Prostate gland (tissue), 2 donors: ENCODE measurements at regions not wholly inside any gene's neighbourhood (a gene's known extent, or its start where the extent isn't known, plus 50 kb on each side); places are given as distances from the start of the nearest gene placed in this dataset.

ENCODE experiments used
- POLR2A ChIP-seq: fragments of 450-650 bp; IDR thresholded peaks from one replicate; pipeline ENCODE4 v1.6.1; 2016; ENCODE audit warnings: antibody characterized with exemption, mild to moderate bottlenecking
- POLR2AphosphoS5 ChIP-seq: sonication (generic); formaldehyde crosslinking; IDR thresholded peaks from one replicate; pipeline ENCODE4 v1.6.1; 2017; ENCODE audit warnings: antibody characterized with exemption
- TF ChIP-seq, protein P1 (sequence below), 4 experiments: fragments of 200-600 bp in 2 of 4; fragments of 450-650 bp in 2 of 4; sonication (generic) in 2 of 4; IDR thresholded peaks; 1 replicate in 3 of 4; 2 replicates in 1 of 4; pipeline ENCODE4 v1.5.1; 2016 to 2019; ENCODE audit warnings: antibody characterized with exemption in 4 of 4, mild to moderate bottlenecking in 2 of 4, moderate library complexity in 2 of 4

DNA sequence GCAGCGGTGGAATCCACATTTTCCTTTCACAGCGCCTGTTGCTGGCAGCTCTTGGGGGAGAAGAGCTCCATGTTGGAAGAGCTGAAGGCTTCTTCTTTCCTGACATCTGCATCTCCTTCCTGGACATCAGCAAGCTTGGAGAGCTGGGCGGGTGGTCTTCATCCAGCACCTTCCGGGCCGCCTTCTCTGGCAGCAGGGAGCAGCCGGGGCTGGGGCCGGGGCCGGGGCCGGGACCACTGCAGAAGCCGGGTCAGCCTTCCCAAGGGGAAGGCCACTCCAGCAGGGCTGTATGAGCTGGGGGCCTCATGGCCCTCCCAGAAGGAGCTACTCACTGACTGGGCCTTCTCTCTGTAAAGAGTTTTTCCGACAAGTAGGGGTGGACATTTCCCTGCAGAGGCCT lies 787.5 kb downstream of the TLE4 start:
- TF ChIP-seq, protein P1, sequence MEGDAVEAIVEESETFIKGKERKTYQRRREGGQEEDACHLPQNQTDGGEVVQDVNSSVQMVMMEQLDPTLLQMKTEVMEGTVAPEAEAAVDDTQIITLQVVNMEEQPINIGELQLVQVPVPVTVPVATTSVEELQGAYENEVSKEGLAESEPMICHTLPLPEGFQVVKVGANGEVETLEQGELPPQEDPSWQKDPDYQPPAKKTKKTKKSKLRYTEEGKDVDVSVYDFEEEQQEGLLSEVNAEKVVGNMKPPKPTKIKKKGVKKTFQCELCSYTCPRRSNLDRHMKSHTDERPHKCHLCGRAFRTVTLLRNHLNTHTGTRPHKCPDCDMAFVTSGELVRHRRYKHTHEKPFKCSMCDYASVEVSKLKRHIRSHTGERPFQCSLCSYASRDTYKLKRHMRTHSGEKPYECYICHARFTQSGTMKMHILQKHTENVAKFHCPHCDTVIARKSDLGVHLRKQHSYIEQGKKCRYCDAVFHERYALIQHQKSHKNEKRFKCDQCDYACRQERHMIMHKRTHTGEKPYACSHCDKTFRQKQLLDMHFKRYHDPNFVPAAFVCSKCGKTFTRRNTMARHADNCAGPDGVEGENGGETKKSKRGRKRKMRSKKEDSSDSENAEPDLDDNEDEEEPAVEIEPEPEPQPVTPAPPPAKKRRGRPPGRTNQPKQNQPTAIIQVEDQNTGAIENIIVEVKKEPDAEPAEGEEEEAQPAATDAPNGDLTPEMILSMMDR (IDR thresholded peaks at IDR 0.05), result no peak
- TF ChIP-seq POLR2AphosphoS5 (no peak), POLR2A (no peak)
